Prostate gland (tissue), 2 donors: ENCODE measurements at regions not wholly inside any gene's neighbourhood (a gene's known extent, or its start where the extent isn't known, plus 50 kb on each side); places are given as distances from the start of the nearest gene placed in this dataset.

Experiments used
- DNase-seq: peaks from one replicate; pipeline ENCODE4 v3.0.0-alpha.2; 2019; ENCODE audit warnings: low spot score
- H3K27ac ChIP-seq, 2 donors: fragments of 200-600 bp; sonication (generic); 2 replicates each; pipeline ENCODE4 v1.5.1; 2017 to 2019
- H3K27me3 ChIP-seq: fragments of 200-600 bp; sonication (generic); replicated peaks from 2 replicates; pipeline ENCODE4 v1.5.1; 2019; ENCODE audit not compliant: insufficient read depth
- H3K36me3 ChIP-seq, 2 donors: fragments of 200-600 bp; sonication (generic); 1 replicate in 1 of 2; 2 replicates in 1 of 2; pipeline versions ENCODE4 v1.5.1 to v1.8.1; 2017 to 2019
- H3K4me1 ChIP-seq: fragments of 200-600 bp; sonication (generic); replicated peaks from 2 replicates; pipeline ENCODE4 v1.5.1; 2019
- H3K4me3 ChIP-seq, 2 donors: fragments of 200-600 bp; sonication (generic); 2 replicates each; pipeline ENCODE4 v1.5.1; 2017 to 2019
- H3K9me3 ChIP-seq: fragments of 200-600 bp; sonication (generic); 2 replicates; pipeline ENCODE4 v1.5.1; 2017
- POLR2A ChIP-seq: fragments of 450-650 bp; IDR thresholded peaks from one replicate; pipeline ENCODE4 v1.6.1; 2016; ENCODE audit warnings: antibody characterized with exemption, mild to moderate bottlenecking
- POLR2AphosphoS5 ChIP-seq: sonication (generic); formaldehyde crosslinking; IDR thresholded peaks from one replicate; pipeline ENCODE4 v1.6.1; 2017; ENCODE audit warnings: antibody characterized with exemption
- WGBS: methylation state at CpG from one replicate; pipeline ENCODE4 v1.1.5; 2018; 5-methylcytosine and 5-hydroxymethylcytosine counted together
- intact Hi-C: fragments of 100-400 bp; cut with DNase I; formaldehyde crosslinking; loops from one replicate; pipeline ENCODE4 v1.14.2; 2022
- TF ChIP-seq, protein P1 (sequence below), 4 experiments: fragments of 200-600 bp in 2 of 4; fragments of 450-650 bp in 2 of 4; sonication (generic) in 2 of 4; IDR thresholded peaks; 1 replicate in 3 of 4; 2 replicates in 1 of 4; pipeline ENCODE4 v1.5.1; 2016 to 2019; ENCODE audit warnings: antibody characterized with exemption in 4 of 4, mild to moderate bottlenecking in 2 of 4, moderate library complexity in 2 of 4

DNA sequence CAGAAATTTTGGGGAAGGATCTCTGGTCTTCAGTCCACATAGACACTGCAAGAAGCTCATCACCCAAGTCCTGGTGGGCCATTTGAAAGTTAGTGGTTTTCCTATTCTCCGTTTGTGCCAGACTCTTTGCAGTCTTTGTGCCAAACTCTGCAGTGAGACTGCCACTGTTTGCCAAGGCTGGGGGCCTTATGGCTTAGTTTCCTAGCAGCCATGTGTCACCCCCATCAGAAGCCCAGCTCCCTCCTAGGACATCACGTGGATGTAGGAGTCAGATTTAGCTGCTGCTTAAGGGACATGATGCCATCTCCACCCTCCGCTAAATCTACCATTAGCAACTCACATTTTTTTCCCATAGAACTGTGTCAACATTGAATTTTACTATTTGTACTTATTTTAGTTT lies 220.0 kb downstream of the C11orf91 start:
- no peaks in the 10 kb centered on the region for H3K36me3 ChIP-seq
- H3K27ac ChIP-seq = no peak overlapping the region
- H3K9me3 ChIP-seq = no peaks in the 10 kb centered on the region
- intact Hi-C loops = no loop called here
- no peaks in the 10 kb centered on the region for H3K4me1 ChIP-seq
- no peak overlapping the region for H3K4me3 ChIP-seq
- 47% methylated on average over 3 of the region's 3 CpGs for whole genome bisulfite sequencing
- no peak for DNase-seq
- TF ChIP-seq POLR2AphosphoS5 = no peak
- TF ChIP-seq, protein P1, sequence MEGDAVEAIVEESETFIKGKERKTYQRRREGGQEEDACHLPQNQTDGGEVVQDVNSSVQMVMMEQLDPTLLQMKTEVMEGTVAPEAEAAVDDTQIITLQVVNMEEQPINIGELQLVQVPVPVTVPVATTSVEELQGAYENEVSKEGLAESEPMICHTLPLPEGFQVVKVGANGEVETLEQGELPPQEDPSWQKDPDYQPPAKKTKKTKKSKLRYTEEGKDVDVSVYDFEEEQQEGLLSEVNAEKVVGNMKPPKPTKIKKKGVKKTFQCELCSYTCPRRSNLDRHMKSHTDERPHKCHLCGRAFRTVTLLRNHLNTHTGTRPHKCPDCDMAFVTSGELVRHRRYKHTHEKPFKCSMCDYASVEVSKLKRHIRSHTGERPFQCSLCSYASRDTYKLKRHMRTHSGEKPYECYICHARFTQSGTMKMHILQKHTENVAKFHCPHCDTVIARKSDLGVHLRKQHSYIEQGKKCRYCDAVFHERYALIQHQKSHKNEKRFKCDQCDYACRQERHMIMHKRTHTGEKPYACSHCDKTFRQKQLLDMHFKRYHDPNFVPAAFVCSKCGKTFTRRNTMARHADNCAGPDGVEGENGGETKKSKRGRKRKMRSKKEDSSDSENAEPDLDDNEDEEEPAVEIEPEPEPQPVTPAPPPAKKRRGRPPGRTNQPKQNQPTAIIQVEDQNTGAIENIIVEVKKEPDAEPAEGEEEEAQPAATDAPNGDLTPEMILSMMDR (IDR thresholded peaks at IDR 0.05) = no peak
- no peak for TF ChIP-seq POLR2A
- no peaks in the 10 kb centered on the region for H3K27me3 ChIP-seq

DNA sequence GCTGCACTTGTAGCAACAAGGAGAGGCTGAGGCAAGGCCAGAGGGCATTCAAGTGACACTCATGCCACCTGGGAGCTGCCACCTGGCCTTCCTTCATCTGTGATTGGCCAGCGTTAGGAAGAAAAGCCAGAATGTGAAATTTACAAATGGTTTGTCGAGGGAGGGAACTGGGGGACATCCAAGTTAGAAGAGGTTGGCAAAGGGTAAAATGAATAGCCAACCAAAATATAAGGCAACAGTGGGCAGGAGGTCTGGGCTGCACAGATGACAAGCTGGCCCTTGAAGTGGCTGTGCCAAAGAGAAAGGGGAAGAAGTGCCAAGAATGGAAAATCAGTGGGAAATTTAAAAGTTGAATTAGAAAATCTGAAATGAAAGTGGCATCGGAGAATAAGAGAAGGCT lies 221.4 kb downstream of the C11orf91 start:
- TF ChIP-seq POLR2AphosphoS5 (no peak), POLR2A (no peak)
- TF ChIP-seq, protein P1 (IDR thresholded peaks at IDR 0.05) = no peak
- H3K27me3 ChIP-seq = no peaks in the 10 kb centered on the region
- H3K36me3 ChIP-seq = no peaks in the 10 kb centered on the region
- H3K9me3 ChIP-seq = no peaks in the 10 kb centered on the region
- no peak overlapping the region for H3K4me3 ChIP-seq
- intact Hi-C loops = no loop called here
- H3K27ac ChIP-seq = no peak overlapping the region
- no peak for DNase-seq
- 66% methylated on average over 3 of the region's 3 CpGs for WGBS
- no peaks in the 10 kb centered on the region for H3K4me1 ChIP-seq

DNA sequence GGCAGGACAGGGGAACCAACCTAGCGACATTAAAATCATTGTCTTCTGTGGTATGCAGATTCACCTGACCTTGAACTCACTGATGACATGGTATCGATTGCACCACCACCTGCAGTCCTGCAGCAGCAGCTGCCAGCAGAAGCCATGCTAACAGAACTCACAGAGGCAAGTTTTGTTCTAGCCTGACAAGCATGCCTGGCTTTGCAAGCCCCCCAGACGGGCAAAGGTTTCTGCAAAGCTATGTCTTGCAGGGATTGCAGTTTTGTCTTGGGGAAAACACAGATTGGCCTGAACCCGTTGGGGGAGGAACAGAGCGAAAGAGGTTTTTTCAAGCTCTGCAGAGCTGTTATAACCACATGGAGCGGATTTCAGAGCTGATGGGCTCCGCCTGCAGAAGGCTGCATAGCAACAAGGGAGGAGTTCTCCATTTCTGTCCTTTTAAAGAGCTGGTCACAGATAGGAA lies 221.0 kb downstream of the HIPK3 start:
- no peaks in the 10 kb centered on the region for H3K4me1 ChIP-seq
- WGBS = 24% methylated on average over 7 of the region's 7 CpGs

DNA sequence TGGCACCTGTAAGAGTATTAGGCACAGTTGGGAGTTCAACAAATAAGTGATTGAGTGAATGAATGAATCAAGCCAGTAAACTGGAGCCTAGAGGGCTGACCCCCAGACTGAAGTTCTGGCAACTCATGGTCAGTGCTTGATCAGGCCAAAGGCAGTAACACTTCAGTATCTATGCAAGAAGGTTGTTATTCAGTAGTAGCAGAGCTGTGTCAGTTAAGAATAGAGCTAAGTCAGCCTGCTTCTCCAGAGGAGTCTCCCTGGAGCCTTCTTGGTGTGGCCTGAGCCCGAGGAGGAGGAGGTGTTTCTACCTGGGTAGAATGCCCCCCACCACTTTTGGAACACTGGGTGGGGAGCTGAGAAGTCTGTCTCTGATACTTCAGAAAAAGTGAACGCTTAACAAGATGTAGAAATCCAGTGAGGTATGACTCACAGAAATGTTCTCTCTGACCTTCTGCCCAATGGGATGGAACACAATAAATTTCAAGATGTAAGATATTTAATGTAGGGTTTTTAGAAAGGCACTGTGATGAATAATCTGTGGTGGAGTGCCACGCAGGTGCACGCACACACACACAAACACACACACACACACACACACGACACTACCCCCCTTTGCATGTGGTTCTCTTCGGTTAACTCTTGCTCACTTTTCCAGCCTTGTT lies 219.9 kb downstream of the HIPK3 start:
- WGBS = 83% methylated on average over 6 of the region's 6 CpGs
- Histone ChIP-seq H3K4me1 (no peaks in the 10 kb centered on the region), H3K27ac (no peak overlapping the region), H3K27me3 (no peaks in the 10 kb centered on the region), H3K4me3 (no peak overlapping the region), H3K9me3 (no peaks in the 10 kb centered on the region), H3K36me3 (no peaks in the 10 kb centered on the region)
- intact Hi-C loops = no loop called here
- TF ChIP-seq, protein P1 (IDR thresholded peaks at IDR 0.05) = no peak
- TF ChIP-seq POLR2A (no peak), POLR2AphosphoS5 (no peak)
- DNase-seq = no peak

More for the DNA sequence above, 221.0 kb downstream of the HIPK3 start:
- intact Hi-C loops = no loop called here
- no peak for DNase-seq
- no peaks in the 10 kb centered on the region for H3K27me3 ChIP-seq
- no peak overlapping the region for H3K27ac ChIP-seq
- H3K9me3 ChIP-seq = no peaks in the 10 kb centered on the region
- TF ChIP-seq POLR2A (no peak), POLR2AphosphoS5 (no peak)
- TF ChIP-seq, protein P1 (IDR thresholded peaks at IDR 0.05) = no peak
- no peaks in the 10 kb centered on the region for H3K36me3 ChIP-seq
- no peak overlapping the region for H3K4me3 ChIP-seq

DNA sequence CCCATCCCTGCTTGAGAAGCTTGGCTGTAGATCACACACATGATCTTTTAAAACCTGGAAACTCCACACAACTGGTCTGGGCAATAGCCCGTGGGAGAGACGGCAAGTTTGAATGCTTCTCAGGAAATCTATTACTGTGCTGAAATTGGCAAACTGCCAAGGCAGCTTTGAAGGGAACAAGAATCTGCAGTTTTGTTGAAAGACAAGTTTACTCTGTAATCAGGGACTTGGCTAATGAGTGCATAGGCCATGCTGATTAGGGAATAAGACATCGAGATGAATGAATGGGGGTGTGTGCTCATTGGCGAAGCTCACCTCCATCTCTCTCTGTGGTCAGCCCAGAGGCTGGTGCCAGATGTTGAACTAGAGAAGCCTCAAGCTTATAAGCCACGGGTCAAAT lies 218.8 kb downstream of the HIPK3 start:
- H3K27me3 ChIP-seq = no peaks in the 10 kb centered on the region
- no peak overlapping the region for H3K4me3 ChIP-seq
- peak; percentile 36 for DNase-seq
- no peak for TF ChIP-seq POLR2A
- TF ChIP-seq, protein P1 (IDR thresholded peaks at IDR 0.05) = no peak
- no peak for TF ChIP-seq POLR2AphosphoS5
- H3K36me3 ChIP-seq = no peaks in the 10 kb centered on the region
- H3K4me1 ChIP-seq = no peaks in the 10 kb centered on the region
- intact Hi-C loops = no loop called here
- no peak overlapping the region for H3K27ac ChIP-seq
- 8% methylated on average over 5 of the region's 5 CpGs for WGBS
- H3K9me3 ChIP-seq = no peaks in the 10 kb centered on the region
